GM18907 (cell line): ENCODE measurements at regions not wholly inside any gene's neighbourhood (a gene's known extent, or its start where the extent isn't known, plus 50 kb on each side); places are given as distances from the start of the nearest gene placed in this dataset.

ENCODE experiments used
- ATAC-seq: cut with Tn5 transposase; IDR thresholded peaks from one replicate; pipeline ENCODE4 v1.9.1; 2021; ENCODE audit warnings: mild to moderate bottlenecking, moderate library complexity; ENCODE audit not compliant: unreplicated experiment

GRCh38 chr15:56868170-56868569 is 50.3 kb upstream of the TCF12 start:
- ATAC-seq = no peak

GRCh38 chr15:56866803-56867202 is 51.6 kb upstream of the TCF12 start:
- ATAC-seq = no peak

DNA sequence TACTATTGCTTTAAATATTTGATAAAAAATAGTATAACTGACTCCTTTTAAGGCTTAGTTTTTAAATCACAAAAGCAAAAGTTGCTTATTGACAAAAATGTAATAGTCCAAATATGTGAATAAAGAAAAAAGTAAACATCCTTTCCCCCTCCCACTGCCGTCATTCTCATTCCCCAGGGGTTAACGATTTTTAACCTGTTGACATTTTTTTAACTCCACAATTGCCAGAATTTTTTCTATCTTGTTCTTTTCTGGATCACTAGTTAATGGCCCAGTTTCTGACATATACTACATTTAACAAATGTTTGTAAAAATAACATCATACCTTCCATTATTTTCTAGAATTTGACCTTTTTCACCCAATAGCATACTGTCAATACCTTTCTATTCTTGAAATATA is 60.6 kb upstream of the TCF12 start:
- no peak for ATAC-seq

GRCh38 chr15:56856934-56857333 is 61.5 kb upstream of the TCF12 start:
- ATAC-seq = peak; percentile 57

- no peak for ATAC-seq
Measured at GRCh38 chr15:56844892-56845291, 73.6 kb upstream of the TCF12 start.

- ATAC-seq = no peak
Measured at GRCh38 chr15:56844471-56844870, 74.0 kb upstream of the TCF12 start.

- no peak for ATAC-seq
Measured at GRCh38 chr15:56839641-56840040, 78.8 kb upstream of the TCF12 start.

DNA sequence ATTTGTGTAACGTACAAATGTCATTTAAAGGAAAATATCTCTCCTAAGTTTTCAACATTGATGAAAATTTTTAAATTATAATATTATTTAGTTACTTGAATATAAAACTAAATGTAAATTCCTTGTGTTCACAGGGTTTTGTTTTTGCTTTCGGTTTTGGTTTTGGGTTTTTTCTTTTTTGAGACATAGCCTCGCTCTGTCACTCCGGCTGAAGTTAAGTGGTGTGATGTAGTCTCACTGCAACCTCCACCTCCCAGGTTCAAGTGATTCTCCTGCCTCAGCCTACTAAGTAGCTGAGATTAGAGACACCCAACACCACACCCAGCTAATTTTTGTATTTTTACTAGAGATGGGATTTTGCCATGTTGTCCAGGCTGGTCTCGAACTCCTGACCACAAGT is 79.3 kb upstream of the TCF12 start:
- no peak for ATAC-seq

GRCh38 chr15:56838085-56838484 is 80.4 kb upstream of the TCF12 start:
- no peak for ATAC-seq

DNA sequence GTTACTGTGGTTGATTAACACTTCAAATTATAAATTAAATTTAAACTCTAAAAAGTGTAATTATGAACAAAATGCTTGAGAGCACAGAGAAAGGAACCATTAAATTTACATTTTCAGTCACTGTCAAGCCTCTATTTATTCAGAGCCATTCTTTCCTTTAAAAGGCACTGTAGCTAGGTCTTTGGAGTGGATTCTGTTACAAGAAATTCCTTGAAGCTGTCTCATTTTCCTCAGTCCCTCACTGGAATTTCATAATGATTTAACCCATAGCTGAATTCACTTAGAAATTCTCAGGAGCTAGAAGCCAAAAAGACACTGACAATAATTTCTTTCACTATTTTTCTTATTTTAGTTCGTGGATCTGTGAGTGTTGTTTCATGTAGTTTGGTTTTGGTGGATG is 81.2 kb upstream of the TCF12 start:
- no peak for ATAC-seq

DNA sequence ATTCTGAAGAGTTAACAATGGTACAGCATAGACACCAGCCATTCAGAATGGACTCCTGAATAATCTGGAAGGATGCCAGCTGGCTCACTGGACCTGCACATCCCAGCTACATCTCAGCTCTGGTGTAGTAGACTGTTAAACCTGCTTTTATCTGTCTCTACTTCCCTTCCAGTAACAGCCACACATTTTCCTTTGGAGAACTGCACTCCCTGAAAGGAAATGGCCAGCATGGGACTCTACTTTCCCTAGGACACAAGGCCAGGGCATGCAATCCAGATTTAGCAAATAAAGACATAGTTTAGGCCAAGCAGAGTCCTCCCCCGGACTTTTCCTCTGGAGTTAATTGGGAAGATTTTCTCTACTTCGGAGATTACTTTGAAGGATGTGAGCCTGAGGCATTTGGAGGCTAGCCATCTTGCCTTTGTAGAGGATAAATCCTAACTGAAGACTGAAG is 82.7 kb upstream of the TCF12 start:
- no peak for ATAC-seq

DNA sequence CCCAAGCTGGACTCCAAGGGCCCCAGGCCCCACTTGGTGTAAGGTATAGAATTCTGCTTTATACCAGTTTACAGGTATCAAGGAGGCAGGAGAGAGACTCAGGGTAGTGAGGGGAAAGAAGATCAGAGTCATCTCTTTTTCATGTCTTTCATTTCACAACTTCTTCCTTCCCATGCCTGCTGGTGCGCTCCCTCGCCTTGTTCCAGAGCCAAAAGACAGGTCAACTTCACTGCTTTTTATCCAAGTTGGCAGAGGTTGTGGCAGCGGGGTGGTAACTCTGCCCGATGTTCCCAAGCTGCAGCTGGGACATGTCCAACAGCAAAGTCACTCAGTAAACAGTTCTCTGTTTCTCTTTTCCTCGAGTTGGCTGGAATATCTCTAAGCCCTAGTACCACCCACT is 86.3 kb upstream of the TCF12 start:
- ATAC-seq = no peak

DNA sequence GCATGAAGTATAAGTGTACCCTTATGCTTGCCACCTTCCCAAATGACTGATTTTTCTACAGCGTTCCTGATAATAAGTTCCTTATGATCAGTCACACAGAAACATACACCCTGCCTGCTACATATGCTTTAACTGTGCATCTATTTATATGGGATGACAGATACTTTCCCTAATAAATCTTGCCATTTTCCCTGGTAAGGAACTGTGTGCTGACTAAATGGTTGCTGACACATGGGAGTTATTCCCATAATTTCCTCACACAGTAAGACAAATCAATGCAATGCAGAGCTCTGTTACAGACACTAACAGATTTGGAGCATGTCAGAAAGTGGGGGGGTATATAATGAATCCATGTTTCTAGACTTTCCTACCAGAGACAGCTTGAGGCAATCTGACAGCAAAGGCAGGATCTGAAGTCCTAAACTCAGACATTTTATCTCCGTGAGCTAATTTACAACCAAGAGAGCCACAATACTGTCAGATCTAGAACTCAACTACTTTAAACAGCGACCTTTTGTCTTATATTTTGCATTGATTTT is 86.9 kb upstream of the TCF12 start:
- ATAC-seq = no peak

DNA sequence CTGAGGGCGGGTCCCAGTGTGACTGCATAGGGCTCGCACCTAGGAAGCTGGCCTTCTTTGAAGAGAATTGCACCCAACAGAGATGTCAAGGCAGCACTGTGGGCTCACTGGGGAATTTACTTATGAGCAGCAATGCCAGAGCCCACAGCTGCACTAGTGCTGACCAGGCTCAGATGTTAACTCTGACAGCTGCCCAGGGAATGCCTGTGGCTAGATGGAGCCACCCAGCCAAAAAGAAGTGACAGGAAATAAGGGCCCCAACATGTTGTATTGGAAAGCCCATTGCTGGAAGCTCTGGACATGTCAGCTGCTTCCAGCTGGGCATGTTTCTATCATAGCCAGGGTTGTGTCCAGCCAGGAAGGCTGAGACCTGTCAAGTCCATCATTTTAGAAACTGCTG is 90.9 kb upstream of the ZNF280D start:
- no peak for ATAC-seq

GRCh38 chr15:56821721-56822425 is 88.6 kb upstream of the ZNF280D start:
- ATAC-seq = peak; percentile 82

- no peak for ATAC-seq
Measured at GRCh38 chr15:56820333-56820732, 87.0 kb upstream of the ZNF280D start.

DNA sequence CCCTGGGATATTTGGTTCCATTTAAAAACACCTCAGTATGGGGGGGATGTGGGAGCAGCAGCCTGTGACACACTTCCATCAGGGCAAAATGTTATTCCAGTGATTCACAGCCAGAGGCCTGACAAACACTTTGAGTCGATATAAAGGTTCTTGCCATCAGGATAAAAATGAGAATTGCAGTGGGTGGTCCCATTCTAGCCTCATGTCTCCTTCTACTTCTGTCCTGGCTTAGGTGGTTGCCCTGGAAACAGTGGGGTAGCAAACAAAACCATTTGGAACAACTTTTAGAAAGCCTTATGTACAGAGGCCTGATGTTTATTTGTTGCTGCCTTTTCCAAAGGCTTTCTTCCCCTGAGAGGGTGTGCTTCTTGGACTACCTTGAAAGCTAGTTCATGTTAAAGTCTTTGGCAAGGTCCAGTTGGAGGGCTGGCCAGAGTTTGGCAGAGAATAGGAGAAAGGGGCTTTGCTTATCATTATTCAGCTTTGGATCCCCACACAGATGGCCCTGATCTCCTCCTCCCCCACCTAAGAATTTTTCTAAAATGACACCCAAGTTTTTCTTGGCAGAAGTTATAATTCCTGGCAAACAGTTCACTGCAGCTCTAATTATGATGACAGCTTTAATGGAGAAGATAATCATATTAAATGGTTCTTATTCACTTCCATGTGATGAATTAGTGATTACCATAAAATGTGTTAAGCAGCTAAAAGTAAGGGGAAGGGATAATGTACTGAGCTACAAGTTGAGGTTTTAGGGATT is 84.2 kb upstream of the ZNF280D start:
- ATAC-seq = no peak

- ATAC-seq = no peak
Measured at GRCh38 chr15:56816781-56817180, 83.5 kb upstream of the ZNF280D start.

DNA sequence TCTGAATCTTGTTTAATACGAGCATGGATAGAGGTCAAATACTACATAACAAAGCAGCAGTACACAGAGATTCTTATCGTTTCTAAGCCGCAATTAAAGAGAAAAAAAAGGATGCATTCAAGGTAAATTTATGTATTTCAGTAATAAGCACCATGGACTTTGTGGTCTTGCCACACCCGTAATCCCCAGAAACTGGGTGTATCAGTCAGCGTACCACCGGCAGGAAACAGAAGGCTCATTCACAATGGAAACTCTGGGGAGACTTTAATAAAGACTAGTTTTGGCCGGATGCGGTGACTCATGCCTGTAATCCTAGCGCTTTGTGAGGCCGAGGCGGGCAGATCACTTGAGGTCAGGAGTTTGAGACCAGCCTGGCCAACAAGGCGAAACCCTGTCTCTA is 81.9 kb upstream of the ZNF280D start:
- ATAC-seq = no peak

DNA sequence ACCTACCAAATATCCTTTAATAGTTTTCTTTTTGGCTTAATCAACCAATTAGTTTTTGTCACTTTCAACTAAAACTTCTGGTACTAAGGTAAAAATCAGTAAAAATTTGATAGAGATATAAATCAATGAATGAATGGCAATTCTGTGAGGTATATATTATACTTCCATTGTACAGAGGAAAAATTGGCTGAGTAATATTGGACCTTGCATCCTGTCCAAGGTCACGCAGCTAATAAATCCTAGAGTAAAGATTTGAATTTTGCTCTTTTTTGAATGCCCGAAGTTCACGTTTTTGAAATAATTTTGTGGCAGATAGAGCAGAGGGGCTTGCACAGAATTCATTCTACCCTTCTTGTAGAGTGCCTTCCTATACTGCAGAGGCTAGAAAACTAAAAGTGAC is 81.1 kb upstream of the ZNF280D start:
- ATAC-seq = no peak

GRCh38 chr15:56813995-56814394 is 80.7 kb upstream of the ZNF280D start:
- no peak for ATAC-seq

- ATAC-seq = no peak
Measured at GRCh38 chr15:56812961-56813360, 79.7 kb upstream of the ZNF280D start.
